NCI-H128 (cell line): ENCODE measurements at regions not wholly inside any gene's neighbourhood (a gene's known extent, or its start where the extent isn't known, plus 50 kb on each side); places are given as distances from the start of the nearest gene placed in this dataset.
"Not testable (repeated sequence)": the region's sequence is repeated elsewhere in the genome, so short reads cannot be mapped to it uniquely, and the experiment has no call there.

ENCODE experiments used
- DNase-seq: peaks from one replicate; lab custom pipeline; 2025; ENCODE audit not compliant: unreplicated experiment; lab: John Stamatoyannopoulos, UW

GRCh38 chr4:63105839-63106238 lies 1303.4 kb downstream of the TECRL start:
- no peak for DNase-seq

GRCh38 chr4:63090641-63091040 lies 1318.6 kb downstream of the TECRL start:
- no peak for DNase-seq

GRCh38 chr4:63085091-63085490 lies 1324.2 kb downstream of the TECRL start:
- no peak for DNase-seq

- DNase-seq = no peak
These were observed 1328.3 kb downstream of the TECRL start for GRCh38 chr4:63080934-63081333.

- DNase-seq = no peak
These were observed 1345.5 kb downstream of the TECRL start for GRCh38 chr4:63063760-63064159.

GRCh38 chr4:63062891-63063290 lies 1346.4 kb downstream of the TECRL start:
- not testable (repeated sequence) for DNase-seq

GRCh38 chr4:63049726-63050125 lies 1359.5 kb downstream of the TECRL start:
- DNase-seq = no peak

GRCh38 chr4:63049278-63049677 lies 1360.0 kb downstream of the TECRL start:
- no peak for DNase-seq

GRCh38 chr4:63036159-63036866 lies 1372.9 kb downstream of the TECRL start:
- no peak for DNase-seq

- DNase-seq = no peak
These were observed 1379.9 kb downstream of the TECRL start for GRCh38 chr4:63029380-63029779.

GRCh38 chr4:63020661-63021060 lies 1388.6 kb downstream of the TECRL start:
- DNase-seq = no peak

- no peak for DNase-seq
These were observed 1392.0 kb downstream of the TECRL start for GRCh38 chr4:63017300-63017699.

GRCh38 chr4:62970846-62971245 lies 1438.4 kb downstream of the TECRL start:
- no peak for DNase-seq

GRCh38 chr4:62960415-62960814 lies 1448.8 kb downstream of the TECRL start:
- no peak for DNase-seq

GRCh38 chr4:62953752-62954151 lies 1455.5 kb downstream of the TECRL start:
- DNase-seq = no peak

GRCh38 chr4:62952366-62952765 lies 1456.9 kb downstream of the TECRL start:
- DNase-seq = no peak

- DNase-seq = no peak
These were observed 1461.1 kb downstream of the TECRL start for GRCh38 chr4:62948108-62948507.

- DNase-seq = no peak
These were observed 1469.0 kb downstream of the TECRL start for GRCh38 chr4:62940229-62940628.

- no peak for DNase-seq
These were observed 1478.4 kb downstream of the TECRL start for GRCh38 chr4:62930884-62931283.

- no peak for DNase-seq
These were observed 1480.8 kb downstream of the TECRL start for GRCh38 chr4:62928483-62928882.

GRCh38 chr4:62927574-62927973 lies 1481.7 kb downstream of the TECRL start:
- DNase-seq = no peak

- no peak for DNase-seq
These were observed 1485.5 kb downstream of the TECRL start for GRCh38 chr4:62923783-62924182.

GRCh38 chr4:62917649-62918048 lies 1491.6 kb downstream of the TECRL start:
- DNase-seq = no peak
